Stimulated activated naive CD8-positive, alpha-beta T cell treated with anti-CD3 and anti-CD28 coated beads, Interleukin-15, Interleukin-2, amounts not matched to agents 100 ng/mL and 50 ng/mL, for 24 hours (primary cell): ENCODE measurements at regions not wholly inside any gene's neighbourhood (a gene's known extent, or its start where the extent isn't known, plus 50 kb on each side); places are given as distances from the start of the nearest gene placed in this dataset.

Experiments used
- H3K27ac Mint-ChIP-seq: one replicate; pipeline ENCODE4 v1.8.0; 2021; ENCODE audit warnings: mild to moderate bottlenecking, mixed read lengths
- H3K27me3 Mint-ChIP-seq: one replicate; pipeline ENCODE4 v1.8.0; 2021; ENCODE audit warnings: mixed read lengths
- H3K36me3 Mint-ChIP-seq: one replicate; pipeline ENCODE4 v1.8.0; 2021; ENCODE audit warnings: low read depth, mixed read lengths
- H3K4me1 Mint-ChIP-seq: one replicate; pipeline ENCODE4 v1.8.0; 2021; ENCODE audit warnings: low read depth, mixed read lengths
- H3K4me3 Mint-ChIP-seq: one replicate; pipeline ENCODE4 v1.8.0; 2021; ENCODE audit warnings: mild to moderate bottlenecking, mixed read lengths
- H3K9me3 Mint-ChIP-seq: one replicate; pipeline ENCODE4 v1.8.0; 2021; ENCODE audit warnings: mixed read lengths

- Mint-ChIP-seq H3K4me1 (no peaks in the 10 kb centered on the region), H3K4me3 (no peak overlapping the region), H3K36me3 (no peaks in the 10 kb centered on the region), H3K9me3 (no peaks in the 10 kb centered on the region), H3K27me3 (peaks cover 4% of the 10 kb centered on the region), H3K27ac (no peak overlapping the region)
Measured at GRCh38 chr13:47129461-47129860, 232.6 kb upstream of the HTR2A start.

GRCh38 chr13:47126432-47126831 is 229.6 kb upstream of the HTR2A start:
- H3K4me3 Mint-ChIP-seq, result no peak overlapping the region
- H3K9me3 Mint-ChIP-seq, result no peaks in the 10 kb centered on the region

GRCh38 chr13:47121092-47121763 is 224.4 kb upstream of the HTR2A start:
- Mint-ChIP-seq H3K9me3 (no peaks in the 10 kb centered on the region), H3K36me3 (no peaks in the 10 kb centered on the region), H3K4me1 (no peaks in the 10 kb centered on the region), H3K27ac (no peak overlapping the region), H3K27me3 (no peaks in the 10 kb centered on the region), H3K4me3 (no peak overlapping the region)

More at GRCh38 chr13:47126432-47126831, 229.6 kb upstream of the HTR2A start:
- Mint-ChIP-seq H3K27ac (no peak overlapping the region), H3K4me1 (no peaks in the 10 kb centered on the region), H3K36me3 (no peaks in the 10 kb centered on the region), H3K27me3 (no peaks in the 10 kb centered on the region)

- peak overlapping the region; percentile 14 for H3K27ac Mint-ChIP-seq
- H3K4me3 Mint-ChIP-seq, result no peak overlapping the region
- H3K9me3 Mint-ChIP-seq, result no peaks in the 10 kb centered on the region
- no peaks in the 10 kb centered on the region for H3K27me3 Mint-ChIP-seq
- H3K4me1 Mint-ChIP-seq, result no peaks in the 10 kb centered on the region
- H3K36me3 Mint-ChIP-seq, result no peaks in the 10 kb centered on the region
Measured at GRCh38 chr13:47120282-47120681, 223.4 kb upstream of the HTR2A start.

- H3K9me3 Mint-ChIP-seq, result no peaks in the 10 kb centered on the region
- H3K36me3 Mint-ChIP-seq, result no peaks in the 10 kb centered on the region
- no peak overlapping the region for H3K4me3 Mint-ChIP-seq
- no peaks in the 10 kb centered on the region for H3K27me3 Mint-ChIP-seq
- no peaks in the 10 kb centered on the region for H3K4me1 Mint-ChIP-seq
- H3K27ac Mint-ChIP-seq, result no peak overlapping the region
Measured at GRCh38 chr13:47119575-47120235, 222.9 kb upstream of the HTR2A start.

GRCh38 chr13:47117268-47117667 is 220.4 kb upstream of the HTR2A start:
- no peaks in the 10 kb centered on the region for H3K27me3 Mint-ChIP-seq
- H3K9me3 Mint-ChIP-seq, result no peaks in the 10 kb centered on the region
- no peak overlapping the region for H3K27ac Mint-ChIP-seq
- no peak overlapping the region for H3K4me3 Mint-ChIP-seq
- H3K4me1 Mint-ChIP-seq, result no peaks in the 10 kb centered on the region
- no peaks in the 10 kb centered on the region for H3K36me3 Mint-ChIP-seq

GRCh38 chr13:47114030-47114429 is 217.2 kb upstream of the HTR2A start:
- no peaks in the 10 kb centered on the region for H3K9me3 Mint-ChIP-seq
- peaks cover 2% of the 10 kb centered on the region for H3K4me1 Mint-ChIP-seq
- H3K4me3 Mint-ChIP-seq, result no peak overlapping the region
- no peaks in the 10 kb centered on the region for H3K36me3 Mint-ChIP-seq
- no peak overlapping the region for H3K27ac Mint-ChIP-seq
- H3K27me3 Mint-ChIP-seq, result no peaks in the 10 kb centered on the region

GRCh38 chr13:47112903-47113299 is 216.0 kb upstream of the HTR2A start:
- Mint-ChIP-seq H3K27ac (no peak overlapping the region), H3K36me3 (no peaks in the 10 kb centered on the region), H3K4me1 (peaks cover 4% of the 10 kb centered on the region), H3K27me3 (no peaks in the 10 kb centered on the region), H3K4me3 (no peak overlapping the region), H3K9me3 (no peaks in the 10 kb centered on the region)

GRCh38 chr13:47112205-47112902 is 215.5 kb upstream of the HTR2A start:
- Mint-ChIP-seq H3K27ac (no peak overlapping the region), H3K36me3 (no peaks in the 10 kb centered on the region), H3K4me3 (no peak overlapping the region), H3K27me3 (no peaks in the 10 kb centered on the region), H3K4me1 (peaks cover 4% of the 10 kb centered on the region), H3K9me3 (no peaks in the 10 kb centered on the region)

- H3K27me3 Mint-ChIP-seq, result no peaks in the 10 kb centered on the region
- H3K36me3 Mint-ChIP-seq, result no peaks in the 10 kb centered on the region
- H3K4me3 Mint-ChIP-seq, result no peak overlapping the region
- peaks cover 4% of the 10 kb centered on the region for H3K4me1 Mint-ChIP-seq
- no peaks in the 10 kb centered on the region for H3K9me3 Mint-ChIP-seq
- no peak overlapping the region for H3K27ac Mint-ChIP-seq
Measured at GRCh38 chr13:47111499-47111898, 214.6 kb upstream of the HTR2A start.

GRCh38 chr13:47110833-47111240 is 214.0 kb upstream of the HTR2A start:
- Mint-ChIP-seq H3K36me3 (no peaks in the 10 kb centered on the region), H3K4me3 (no peak overlapping the region), H3K27ac (no peak overlapping the region), H3K27me3 (no peaks in the 10 kb centered on the region), H3K4me1 (peaks cover 4% of the 10 kb centered on the region), H3K9me3 (no peaks in the 10 kb centered on the region)

GRCh38 chr13:47110141-47110540 is 213.3 kb upstream of the HTR2A start:
- Mint-ChIP-seq H3K4me1 (peaks cover 4% of the 10 kb centered on the region), H3K27me3 (no peaks in the 10 kb centered on the region), H3K36me3 (no peaks in the 10 kb centered on the region), H3K9me3 (no peaks in the 10 kb centered on the region), H3K27ac (no peak overlapping the region), H3K4me3 (no peak overlapping the region)

- Mint-ChIP-seq H3K4me3 (no peak overlapping the region), H3K36me3 (no peaks in the 10 kb centered on the region), H3K9me3 (no peaks in the 10 kb centered on the region), H3K4me1 (peaks cover 4% of the 10 kb centered on the region), H3K27me3 (no peaks in the 10 kb centered on the region), H3K27ac (no peak overlapping the region)
Measured at GRCh38 chr13:47109028-47109427, 212.2 kb upstream of the HTR2A start.

GRCh38 chr13:47100214-47100853 is 203.5 kb upstream of the HTR2A start:
- Mint-ChIP-seq H3K4me1 (no peaks in the 10 kb centered on the region), H3K36me3 (no peaks in the 10 kb centered on the region), H3K27ac (no peak overlapping the region), H3K4me3 (no peak overlapping the region), H3K27me3 (peaks cover 4% of the 10 kb centered on the region), H3K9me3 (no peaks in the 10 kb centered on the region)
